ENCODE measurements at regions not wholly inside any gene's neighbourhood (a gene's known extent, or its start where the extent isn't known, plus 50 kb on each side); places are given as distances from the start of the nearest gene placed in this dataset.

DNA sequence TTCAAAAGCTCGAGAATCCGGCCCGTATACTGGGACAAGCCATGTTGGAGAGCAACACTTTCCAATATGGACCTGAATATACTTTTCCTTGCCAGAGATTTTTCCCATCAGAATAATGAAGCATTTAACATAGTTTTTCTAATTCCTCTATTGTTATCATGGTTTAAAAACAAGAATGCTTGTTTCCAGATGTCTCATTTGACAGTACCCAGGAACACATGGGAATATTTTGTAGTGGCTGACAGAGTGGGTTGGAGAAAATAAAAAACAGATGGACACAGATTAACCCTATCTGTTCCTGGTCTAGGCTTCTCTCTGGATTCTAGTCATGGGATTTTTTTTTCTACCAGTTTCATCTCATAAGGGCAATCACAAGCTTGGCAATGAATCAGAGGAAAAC, 164.8 kb upstream of the CEP162 start:
- no peaks in the 10 kb centered on the region for H4K20me1 ChIP-seq (replicated peaks; ENCODE audit: control insufficient read depth, extremely low read depth, insufficient read depth, low read length)
- H3K9ac ChIP-seq (replicated peaks; ENCODE audit: extremely low read depth, insufficient read depth, low read length), result no peak overlapping the region
- H3K4me2 ChIP-seq (ENCODE audit: insufficient read depth, low read length), result no peak overlapping the region
- TF ChIP-seq, protein P1, sequence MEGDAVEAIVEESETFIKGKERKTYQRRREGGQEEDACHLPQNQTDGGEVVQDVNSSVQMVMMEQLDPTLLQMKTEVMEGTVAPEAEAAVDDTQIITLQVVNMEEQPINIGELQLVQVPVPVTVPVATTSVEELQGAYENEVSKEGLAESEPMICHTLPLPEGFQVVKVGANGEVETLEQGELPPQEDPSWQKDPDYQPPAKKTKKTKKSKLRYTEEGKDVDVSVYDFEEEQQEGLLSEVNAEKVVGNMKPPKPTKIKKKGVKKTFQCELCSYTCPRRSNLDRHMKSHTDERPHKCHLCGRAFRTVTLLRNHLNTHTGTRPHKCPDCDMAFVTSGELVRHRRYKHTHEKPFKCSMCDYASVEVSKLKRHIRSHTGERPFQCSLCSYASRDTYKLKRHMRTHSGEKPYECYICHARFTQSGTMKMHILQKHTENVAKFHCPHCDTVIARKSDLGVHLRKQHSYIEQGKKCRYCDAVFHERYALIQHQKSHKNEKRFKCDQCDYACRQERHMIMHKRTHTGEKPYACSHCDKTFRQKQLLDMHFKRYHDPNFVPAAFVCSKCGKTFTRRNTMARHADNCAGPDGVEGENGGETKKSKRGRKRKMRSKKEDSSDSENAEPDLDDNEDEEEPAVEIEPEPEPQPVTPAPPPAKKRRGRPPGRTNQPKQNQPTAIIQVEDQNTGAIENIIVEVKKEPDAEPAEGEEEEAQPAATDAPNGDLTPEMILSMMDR (IDR thresholded peaks at IDR 0.05; ENCODE audit: extremely low read depth in 1 of 2, insufficient read depth in 1 of 2, low read depth in 1 of 2, low read length in 2 of 2), result no peak
- TF ChIP-seq JUN (IDR thresholded peaks at IDR 0.05; ENCODE audit: borderline replicate concordance, insufficient read depth, insufficient read length, low read depth), result no peak
- TF ChIP-seq EZH2 (IDR thresholded peaks at IDR 0.05; ENCODE audit: borderline replicate concordance, low read depth, low read length, severe bottlenecking), result no peak
- no peak for TF ChIP-seq POLR2A (IDR thresholded peaks at IDR 0.05; ENCODE audit: low read depth, low read length)
- no peak for TF ChIP-seq MYC (IDR thresholded peaks at IDR 0.05; ENCODE audit: low read depth, low read length)
- no peak for TF ChIP-seq GATA2 (IDR thresholded peaks at IDR 0.05; ENCODE audit: insufficient read depth, insufficient read length, low read depth, low read length)
- TF ChIP-seq, protein P2, sequence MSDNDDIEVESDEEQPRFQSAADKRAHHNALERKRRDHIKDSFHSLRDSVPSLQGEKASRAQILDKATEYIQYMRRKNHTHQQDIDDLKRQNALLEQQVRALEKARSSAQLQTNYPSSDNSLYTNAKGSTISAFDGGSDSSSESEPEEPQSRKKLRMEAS (IDR thresholded peaks at IDR 0.05; ENCODE audit: insufficient read depth, insufficient read length), result no peak
- TF ChIP-seq POLR2AphosphoS5 (IDR thresholded peaks at IDR 0.05; ENCODE audit: insufficient read depth, low read depth, low read length), result no peak
- no peak for TF ChIP-seq FOS (IDR thresholded peaks at IDR 0.05; ENCODE audit: borderline replicate concordance, insufficient read depth, low read length)
- CTCF ChIA-PET, result interaction anchor here (1.4 kb wide), 1 partner anchor 11 kb away, joined by 3 read pairs; no protein-coding TSS in a partner anchor
- DNase-seq (ENCODE audit: low read depth, low spot score), result no peak
- BruUV-seq (replicated peaks), result no TSS peak
- no peak overlapping the region for H2AFZ ChIP-seq (ENCODE audit: low read depth, low read length)
- FAIRE-seq, result no peak
- H3K27me3 ChIP-seq (ENCODE audit: control insufficient read depth in 2 of 2, insufficient read depth in 2 of 2, low read length in 2 of 2), result peaks cover 4 to 6% of the 10 kb centered on the region in 2 experiments
- dilution Hi-C loops (cut with MboI; ENCODE audit: extremely low pct_ligation_motif_present, low sequenced_read_pairs), result no loop called here
- H3K9me1 ChIP-seq (replicated peaks; ENCODE audit: control insufficient read depth, extremely low read depth, insufficient read depth, low read length), result no peaks in the 10 kb centered on the region
- H3K4me3 ChIP-seq (replicated peaks in 1 of 3; ENCODE audit: insufficient read depth in 1 of 3, low read depth in 1 of 3, low read length in 3 of 3), result no peak overlapping the region
- no peaks in the 10 kb centered on the region for H3K36me3 ChIP-seq (ENCODE audit: control insufficient read depth in 2 of 2, extremely low read depth in 1 of 2, insufficient read depth in 2 of 2, low read length in 2 of 2)
- H3K27ac ChIP-seq (ENCODE audit: insufficient read depth, low read depth, low read length), result no peak overlapping the region
- intact Hi-C loops (cut with micrococcal nuclease), result no loop called here
- H3K9me3 ChIP-seq (replicated peaks; ENCODE audit: control insufficient read depth, insufficient read depth, low read length), result no peaks in the 10 kb centered on the region
- POLR2A ChIA-PET, result no interaction called here
- no peaks in the 10 kb centered on the region for H3K4me1 ChIP-seq (ENCODE audit: control insufficient read depth, extremely low read depth, insufficient read depth, low read length)
- no peaks in the 10 kb centered on the region for H3K79me2 ChIP-seq (ENCODE audit: control insufficient read depth, insufficient read depth, low read length)
